ENCODE measurements at regions not wholly inside any gene's neighbourhood (a gene's known extent, or its start where the extent isn't known, plus 50 kb on each side); places are given as distances from the start of the nearest gene placed in this dataset.

DNA sequence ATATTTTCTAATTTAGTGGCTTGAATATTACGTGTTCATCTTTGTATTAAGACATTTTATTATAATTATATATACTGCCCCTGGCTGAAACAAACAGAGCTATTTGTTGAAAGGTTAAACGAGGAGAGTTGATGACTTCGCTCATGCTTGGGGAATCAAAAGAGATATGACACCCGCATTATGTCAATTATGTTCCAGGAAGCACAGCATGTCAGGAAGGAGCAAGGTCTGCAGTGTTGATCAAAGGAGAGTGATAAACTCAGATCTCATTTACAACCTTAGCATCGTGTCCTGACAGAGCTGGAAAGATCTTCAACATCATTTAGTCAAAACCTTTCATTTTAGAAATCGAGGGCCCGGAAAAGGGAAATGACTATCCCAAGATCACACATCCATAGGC lies 510.1 kb downstream of the TDRD15 start:
- no peak for DNase-seq (ENCODE audit: low read depth)
- TF ChIP-seq, protein P1, sequence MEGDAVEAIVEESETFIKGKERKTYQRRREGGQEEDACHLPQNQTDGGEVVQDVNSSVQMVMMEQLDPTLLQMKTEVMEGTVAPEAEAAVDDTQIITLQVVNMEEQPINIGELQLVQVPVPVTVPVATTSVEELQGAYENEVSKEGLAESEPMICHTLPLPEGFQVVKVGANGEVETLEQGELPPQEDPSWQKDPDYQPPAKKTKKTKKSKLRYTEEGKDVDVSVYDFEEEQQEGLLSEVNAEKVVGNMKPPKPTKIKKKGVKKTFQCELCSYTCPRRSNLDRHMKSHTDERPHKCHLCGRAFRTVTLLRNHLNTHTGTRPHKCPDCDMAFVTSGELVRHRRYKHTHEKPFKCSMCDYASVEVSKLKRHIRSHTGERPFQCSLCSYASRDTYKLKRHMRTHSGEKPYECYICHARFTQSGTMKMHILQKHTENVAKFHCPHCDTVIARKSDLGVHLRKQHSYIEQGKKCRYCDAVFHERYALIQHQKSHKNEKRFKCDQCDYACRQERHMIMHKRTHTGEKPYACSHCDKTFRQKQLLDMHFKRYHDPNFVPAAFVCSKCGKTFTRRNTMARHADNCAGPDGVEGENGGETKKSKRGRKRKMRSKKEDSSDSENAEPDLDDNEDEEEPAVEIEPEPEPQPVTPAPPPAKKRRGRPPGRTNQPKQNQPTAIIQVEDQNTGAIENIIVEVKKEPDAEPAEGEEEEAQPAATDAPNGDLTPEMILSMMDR (IDR thresholded peaks at IDR 0.05; ENCODE audit: insufficient read depth, low read length) = no peak
- no peak overlapping the region for H3K4me3 ChIP-seq (ENCODE audit: low read depth, low read length)

DNA sequence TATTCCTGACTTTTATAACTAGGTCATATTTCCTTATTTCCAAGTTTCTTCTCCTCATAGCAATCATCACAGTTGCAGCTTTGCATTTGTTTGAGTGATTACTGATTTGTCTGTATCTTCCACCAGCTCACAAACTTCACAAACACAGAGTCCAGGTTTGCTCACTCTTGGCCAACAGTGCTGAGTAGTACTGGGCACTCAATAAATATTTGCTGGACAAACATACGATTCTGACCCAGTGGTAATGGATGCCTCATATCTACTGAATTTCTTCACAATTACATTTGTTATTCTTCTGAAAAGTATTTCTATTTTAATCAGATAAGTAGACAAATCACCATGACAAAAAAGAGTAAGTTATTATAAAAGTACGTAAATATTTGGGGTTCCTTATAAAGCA lies 516.3 kb downstream of the TDRD15 start:
- TF ChIP-seq, protein P1 (IDR thresholded peaks at IDR 0.05; ENCODE audit: insufficient read depth, low read length) = no peak
- no peak for DNase-seq (ENCODE audit: low read depth)
- H3K4me3 ChIP-seq (ENCODE audit: low read depth, low read length) = no peak overlapping the region

DNA sequence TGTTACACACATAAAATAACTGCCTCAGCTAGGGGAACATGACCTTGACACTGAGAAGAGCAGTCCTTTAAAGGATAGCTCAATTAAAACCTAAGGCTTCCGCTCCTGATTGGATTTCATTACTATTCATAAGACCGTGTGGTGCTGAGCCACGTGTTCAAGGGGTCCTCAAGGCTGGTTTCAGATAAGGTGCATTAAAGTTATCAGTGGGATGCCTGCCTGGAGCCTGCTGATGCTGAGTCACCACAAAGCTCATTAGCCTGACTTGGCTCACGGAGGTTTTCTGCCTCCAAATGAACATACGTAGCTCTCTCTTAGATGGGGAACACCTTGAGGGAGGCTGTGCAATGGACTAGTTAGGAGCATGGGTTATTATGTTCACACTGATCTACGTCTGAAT lies 518.9 kb downstream of the TDRD15 start:
- no peak overlapping the region for H3K4me3 ChIP-seq (ENCODE audit: low read depth, low read length)
- no peak for DNase-seq (ENCODE audit: low read depth)
- TF ChIP-seq, protein P1 (IDR thresholded peaks at IDR 0.05; ENCODE audit: insufficient read depth, low read length) = no peak

DNA sequence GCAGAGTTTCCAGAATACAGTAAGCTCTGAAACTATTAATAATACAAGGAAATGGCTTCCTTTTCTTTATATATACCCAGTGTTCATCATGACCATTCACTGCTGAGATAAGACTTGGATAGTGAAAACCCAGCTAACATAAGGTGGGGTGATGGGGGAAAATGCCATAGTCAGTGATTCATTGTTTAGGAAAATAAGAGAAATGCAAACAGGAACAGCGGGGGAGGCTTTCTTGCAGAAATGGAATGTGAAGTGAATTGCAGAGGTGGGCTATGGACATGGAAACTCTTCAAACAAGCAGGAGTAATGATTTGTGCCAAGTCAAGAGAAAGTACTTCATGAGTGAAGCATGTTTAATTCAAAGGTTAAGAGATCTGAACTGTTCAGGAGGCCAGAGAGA lies 519.4 kb downstream of the TDRD15 start:
- no peak for DNase-seq (ENCODE audit: low read depth)
- TF ChIP-seq, protein P1 (IDR thresholded peaks at IDR 0.05; ENCODE audit: insufficient read depth, low read length) = no peak
- no peak overlapping the region for H3K4me3 ChIP-seq (ENCODE audit: low read depth, low read length)

DNA sequence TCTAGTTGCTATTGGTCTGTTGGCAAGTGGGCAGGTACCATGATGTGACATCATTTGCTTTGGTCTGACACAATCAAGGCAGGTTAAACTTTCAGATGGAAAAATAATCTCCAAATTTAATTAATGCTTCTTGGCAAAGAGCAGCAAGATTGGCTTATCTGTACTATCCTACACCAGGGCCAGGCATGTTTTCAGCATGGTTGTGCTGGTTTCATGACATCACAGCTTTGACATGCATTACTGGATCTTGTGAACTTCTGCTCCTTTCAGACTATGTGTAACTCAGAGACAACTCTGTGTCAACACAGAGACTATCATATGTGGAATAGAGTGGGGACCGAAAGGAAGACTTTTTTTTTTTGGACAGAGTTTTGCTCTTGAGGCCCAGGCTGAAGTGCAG lies 520.5 kb downstream of the TDRD15 start:
- no peak for DNase-seq (ENCODE audit: low read depth)
- TF ChIP-seq, protein P1 (IDR thresholded peaks at IDR 0.05; ENCODE audit: insufficient read depth, low read length) = no peak
- no peak overlapping the region for H3K4me3 ChIP-seq (ENCODE audit: low read depth, low read length)

DNA sequence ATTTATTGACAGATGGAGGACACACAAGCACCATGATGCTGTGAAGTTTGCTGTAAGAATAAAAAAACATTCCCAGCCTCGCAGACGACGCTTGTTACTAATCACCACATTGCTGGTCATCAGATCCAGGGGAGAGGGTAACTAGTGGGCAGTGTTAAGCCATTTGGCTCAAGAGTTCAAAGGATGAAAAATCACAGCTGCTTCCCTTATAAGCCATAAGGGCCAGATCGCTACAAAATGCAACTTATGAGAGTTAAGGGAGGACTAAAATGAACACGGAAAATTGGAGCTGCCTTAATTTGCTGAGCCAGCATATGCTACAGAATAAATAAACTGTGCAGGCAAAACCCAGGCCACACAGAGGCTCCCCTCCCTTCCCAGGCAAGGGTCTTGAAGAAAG lies 522.6 kb downstream of the TDRD15 start:
- DNase-seq (ENCODE audit: low read depth) = no peak
- H3K4me3 ChIP-seq (ENCODE audit: low read depth, low read length) = no peak overlapping the region
- TF ChIP-seq, protein P1 (IDR thresholded peaks at IDR 0.05; ENCODE audit: insufficient read depth, low read length) = no peak

DNA sequence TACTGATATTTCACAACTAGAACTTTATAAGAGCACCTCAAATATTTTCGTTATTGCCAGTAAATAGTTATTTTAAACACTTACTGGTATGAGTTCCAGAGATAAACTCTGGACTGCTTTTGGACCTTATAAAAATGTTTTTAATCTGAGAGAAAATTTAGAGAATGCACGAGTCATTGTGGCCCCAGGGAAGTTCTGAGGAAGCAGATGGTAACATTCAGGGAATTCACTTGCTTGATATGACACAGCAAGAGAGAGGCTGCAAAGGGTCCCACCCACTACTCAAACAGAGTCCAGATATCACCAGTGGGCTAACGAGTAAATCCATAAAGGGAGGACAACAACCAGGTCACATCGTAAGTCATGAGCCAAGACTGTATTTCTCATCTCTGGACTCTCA lies 526.8 kb downstream of the TDRD15 start:
- no peak overlapping the region for H3K4me3 ChIP-seq (ENCODE audit: low read depth, low read length)
- TF ChIP-seq, protein P1 (IDR thresholded peaks at IDR 0.05; ENCODE audit: insufficient read depth, low read length) = no peak
- DNase-seq (ENCODE audit: low read depth) = no peak

All from fibroblast of the aortic adventitia (primary cell).